ENCODE measurements at regions not wholly inside any gene's neighbourhood (a gene's known extent, or its start where the extent isn't known, plus 50 kb on each side); places are given as distances from the start of the nearest gene placed in this dataset.

- Histone ChIP-seq H4K20me1 (ENCODE audit: insufficient read depth, low read length) (no peaks in the 10 kb centered on the region), H3K4me2 (replicated peaks; ENCODE audit: extremely low read depth, low read length, poor library complexity, severe bottlenecking) (no peak overlapping the region), H3K79me2 (ENCODE audit: insufficient read depth, low read length) (no peaks in the 10 kb centered on the region), H3K4me3 (replicated peaks in 1 of 3; ENCODE audit: low read depth in 2 of 3, low read length in 3 of 3) (no peak overlapping the region), H3K27ac (ENCODE audit: low read depth in 1 of 2, low read length in 2 of 2) (no peak overlapping the region), H3K27me3 (ENCODE audit: control insufficient read depth in 2 of 2, insufficient read depth in 2 of 2, low read length in 2 of 2) (no peaks in the 10 kb centered on the region), H3K4me1 (ENCODE audit: control insufficient read depth in 1 of 2, insufficient read depth in 2 of 2, low read length in 2 of 2) (no peaks in the 10 kb centered on the region), H3K36me3 (replicated peaks in 1 of 2; ENCODE audit: control insufficient read depth in 1 of 2, insufficient read depth in 2 of 2, low read length in 2 of 2) (no peaks in the 10 kb centered on the region), H3K9me3 (replicated peaks in 1 of 2; ENCODE audit: control insufficient read depth in 1 of 2, insufficient read depth in 1 of 2, low read length in 2 of 2) (no peaks in the 10 kb centered on the region), H2AFZ (ENCODE audit: insufficient read depth, low read depth, low read length, poor library complexity, severe bottlenecking) (no peak overlapping the region), H3K9ac (ENCODE audit: insufficient read depth, low read length, poor library complexity, severe bottlenecking) (no peak overlapping the region)
- H3K4me3 Mint-ChIP-seq, result no peak overlapping the region
- intact Hi-C loops (cut with micrococcal nuclease), result no loop called here
- no peak for DNase-seq
- H3K27ac Mint-ChIP-seq, result peak overlapping the region in 2 of 7 donors; percentile 54 to 70
- 95% methylated on average over 5 of the region's 6 CpGs for WGBS (ENCODE audit: insufficient coverage)
- TF ChIP-seq CTCF (IDR thresholded peaks at IDR 0.05), result no peak
- H3K36me3 Mint-ChIP-seq, result no peaks in the 10 kb centered on the region
- H3K9me3 Mint-ChIP-seq, result peaks cover 0 to 6% (median 0%) of the 10 kb centered on the region in 7 donors
- H3K27me3 Mint-ChIP-seq (ENCODE audit: low read depth in 3 of 3), result peaks cover 1 to 10% (median 6%) of the 10 kb centered on the region in 3 donors
- peaks cover 10% of the 10 kb centered on the region for H3K4me1 Mint-ChIP-seq
Measured at GRCh38 chr1:31122101-31122735, 56.7 kb upstream of the PUM1 start.

GRCh38 chr1:31120783-31121180 is 55.3 kb upstream of the PUM1 start:
- Histone ChIP-seq H4K20me1 (ENCODE audit: insufficient read depth, low read length) (no peaks in the 10 kb centered on the region), H3K79me2 (ENCODE audit: insufficient read depth, low read length) (no peaks in the 10 kb centered on the region), H3K4me2 (replicated peaks; ENCODE audit: extremely low read depth, low read length, poor library complexity, severe bottlenecking) (no peak overlapping the region), H2AFZ (ENCODE audit: insufficient read depth, low read depth, low read length, poor library complexity, severe bottlenecking) (no peak overlapping the region), H3K9me3 (replicated peaks in 1 of 2; ENCODE audit: control insufficient read depth in 1 of 2, insufficient read depth in 1 of 2, low read length in 2 of 2) (no peaks in the 10 kb centered on the region), H3K4me1 (ENCODE audit: control insufficient read depth in 1 of 2, insufficient read depth in 2 of 2, low read length in 2 of 2) (no peaks in the 10 kb centered on the region), H3K27me3 (ENCODE audit: control insufficient read depth in 2 of 2, insufficient read depth in 2 of 2, low read length in 2 of 2) (no peaks in the 10 kb centered on the region), H3K9ac (ENCODE audit: insufficient read depth, low read length, poor library complexity, severe bottlenecking) (no peak overlapping the region), H3K36me3 (replicated peaks in 1 of 2; ENCODE audit: control insufficient read depth in 1 of 2, insufficient read depth in 2 of 2, low read length in 2 of 2) (no peaks in the 10 kb centered on the region), H3K4me3 (replicated peaks in 1 of 3; ENCODE audit: low read depth in 2 of 3, low read length in 3 of 3) (no peak overlapping the region), H3K27ac (ENCODE audit: low read depth in 1 of 2, low read length in 2 of 2) (no peak overlapping the region)
- intact Hi-C loops (cut with micrococcal nuclease), result no loop called here
- TF ChIP-seq CTCF (IDR thresholded peaks at IDR 0.05), result no peak
- Mint-ChIP-seq H3K27me3 (ENCODE audit: low read depth in 3 of 3) (peaks cover 4 to 7% (median 6%) of the 10 kb centered on the region in 3 donors), H3K9me3 (peaks cover 0 to 6% (median 0%) of the 10 kb centered on the region in 7 donors), H3K4me1 (peaks cover 11% of the 10 kb centered on the region), H3K27ac (no peak overlapping the region), H3K4me3 (no peak overlapping the region), H3K36me3 (no peaks in the 10 kb centered on the region)
- DNase-seq, result no peak
- WGBS (ENCODE audit: insufficient coverage), result 93% methylated on average over 3 of the region's 3 CpGs

Measured in CD14-positive monocyte (primary cell).